Endodermal cell (in vitro differentiated cells): ENCODE measurements at regions not wholly inside any gene's neighbourhood (a gene's known extent, or its start where the extent isn't known, plus 50 kb on each side); places are given as distances from the start of the nearest gene placed in this dataset.
A peak's percentile ranks its signal among the peaks of the same experiment; 100 is the strongest.

Experiments used
- DNase-seq: peaks from one replicate; pipeline ENCODE4 v3.0.0-alpha.2; 2017
- H3K27ac ChIP-seq: 2 replicates; pipeline ENCODE4 v1.5.1; 2013; ENCODE audit warnings: mild to moderate bottlenecking, low read depth, low read length, moderate library complexity
- H3K27me3 ChIP-seq: 2 replicates; pipeline ENCODE4 v1.6.1; 2013; ENCODE audit warnings: mild to moderate bottlenecking, low read length, moderate library complexity; ENCODE audit not compliant: insufficient read depth, control insufficient read depth, poor library complexity, severe bottlenecking
- H3K36me3 ChIP-seq: 2 replicates; pipeline ENCODE4 v1.7.0; 2013; ENCODE audit warnings: mild to moderate bottlenecking, low read length, moderate library complexity; ENCODE audit not compliant: control insufficient read depth, insufficient read depth
- H3K4me1 ChIP-seq: one replicate; pipeline ENCODE4 v1.7.0; 2013; ENCODE audit warnings: low read length; ENCODE audit not compliant: control insufficient read depth, insufficient read depth
- H3K4me3 ChIP-seq: 2 replicates; pipeline ENCODE4 v1.5.1; 2013; ENCODE audit warnings: mild to moderate bottlenecking, low read length, moderate library complexity
- H3K9ac ChIP-seq: 2 replicates; pipeline ENCODE4 v1.6.1; 2013; ENCODE audit warnings: mild to moderate bottlenecking, low read length, moderate library complexity; ENCODE audit not compliant: poor library complexity, severe bottlenecking; ENCODE audit errors: extremely low read depth
- H3K9me3 ChIP-seq: 2 replicates; pipeline ENCODE4 v1.6.1; 2013; ENCODE audit warnings: mild to moderate bottlenecking, low read length, moderate library complexity; ENCODE audit not compliant: control insufficient read depth
- H3K27ac Mint-ChIP-seq: 2 replicates; pipeline ENCODE4 v1.8.0; 2020; ENCODE audit warnings: mixed read lengths
- H3K27me3 Mint-ChIP-seq: 2 replicates; pipeline ENCODE4 v1.8.0; 2021; ENCODE audit warnings: mild to moderate bottlenecking, mixed read lengths; ENCODE audit not compliant: insufficient read depth
- H3K36me3 Mint-ChIP-seq: 2 replicates; pipeline ENCODE4 v1.8.0; 2020; ENCODE audit warnings: low read depth, mixed read lengths
- H3K4me1 Mint-ChIP-seq: 2 replicates; pipeline ENCODE4 v1.8.0; 2020; ENCODE audit warnings: mixed read lengths
- H3K4me3 Mint-ChIP-seq: 2 replicates; pipeline ENCODE4 v1.8.0; 2020; ENCODE audit warnings: mild to moderate bottlenecking, moderate library complexity, mixed read lengths
- H3K9me3 Mint-ChIP-seq: 2 replicates; pipeline ENCODE4 v1.8.0; 2020; ENCODE audit warnings: mild to moderate bottlenecking, mixed read lengths
- CTCF ChIP-seq: fragments of 200-600 bp; sonication (generic); conservative IDR thresholded peaks from 2 replicates; pipeline ENCODE4 v1.5.0; 2021; ENCODE audit warnings: antibody characterized with exemption, mild to moderate bottlenecking
- WGBS, 2 experiments: methylation state at CpG; one replicate each; pipeline versions ENCODE4 v1.1.5 to v1.1.7; 2013; ENCODE audit warnings: missing lambda C conversion rate in 2 of 2, mixed read lengths in 1 of 2; ENCODE audit not compliant: insufficient coverage in 1 of 2, insufficient read length in 1 of 2; 5-methylcytosine and 5-hydroxymethylcytosine counted together

DNA sequence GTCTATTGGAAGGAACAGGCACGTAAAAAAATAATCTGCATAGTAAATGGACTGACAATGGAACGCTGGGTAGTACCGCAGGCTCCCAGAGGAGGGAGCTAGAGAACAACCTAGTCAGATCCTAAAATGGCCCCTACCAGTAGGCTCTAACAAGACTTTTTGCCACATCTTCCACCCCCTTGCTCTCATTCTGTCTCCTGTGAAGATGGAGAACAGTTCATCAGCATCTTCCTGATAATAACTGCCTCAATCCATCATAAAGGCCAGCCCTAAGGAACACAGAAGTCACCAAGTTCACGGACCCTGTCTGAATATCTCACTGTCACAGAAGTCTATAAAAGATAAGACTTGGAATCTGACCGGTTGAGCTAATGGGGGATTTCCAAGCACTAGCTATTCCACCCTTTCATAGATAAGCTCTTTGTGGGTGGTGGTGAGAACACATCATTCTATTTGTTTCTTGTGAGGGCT, 133.4 kb downstream of the SLC1A3 start:
- Histone ChIP-seq H3K4me3 (no peak overlapping the region), H3K36me3 (no peaks in the 10 kb centered on the region), H3K27me3 (peaks cover 46% of the 10 kb centered on the region), H3K9ac (no peak overlapping the region), H3K4me1 (no peaks in the 10 kb centered on the region), H3K9me3 (no peaks in the 10 kb centered on the region), H3K27ac (no peak overlapping the region)
- Mint-ChIP-seq H3K27ac (no peak overlapping the region), H3K36me3 (no peaks in the 10 kb centered on the region), H3K9me3 (no peaks in the 10 kb centered on the region), H3K4me1 (peaks cover 12% of the 10 kb centered on the region), H3K4me3 (no peak overlapping the region), H3K27me3 (peaks cover 20% of the 10 kb centered on the region)
- WGBS, 2 experiments = 38 to 48% methylated on average over 4 to 5 of the region's 5 CpGs
- DNase-seq = peak; percentile 95
- peak; percentile 93 for TF ChIP-seq CTCF

DNA sequence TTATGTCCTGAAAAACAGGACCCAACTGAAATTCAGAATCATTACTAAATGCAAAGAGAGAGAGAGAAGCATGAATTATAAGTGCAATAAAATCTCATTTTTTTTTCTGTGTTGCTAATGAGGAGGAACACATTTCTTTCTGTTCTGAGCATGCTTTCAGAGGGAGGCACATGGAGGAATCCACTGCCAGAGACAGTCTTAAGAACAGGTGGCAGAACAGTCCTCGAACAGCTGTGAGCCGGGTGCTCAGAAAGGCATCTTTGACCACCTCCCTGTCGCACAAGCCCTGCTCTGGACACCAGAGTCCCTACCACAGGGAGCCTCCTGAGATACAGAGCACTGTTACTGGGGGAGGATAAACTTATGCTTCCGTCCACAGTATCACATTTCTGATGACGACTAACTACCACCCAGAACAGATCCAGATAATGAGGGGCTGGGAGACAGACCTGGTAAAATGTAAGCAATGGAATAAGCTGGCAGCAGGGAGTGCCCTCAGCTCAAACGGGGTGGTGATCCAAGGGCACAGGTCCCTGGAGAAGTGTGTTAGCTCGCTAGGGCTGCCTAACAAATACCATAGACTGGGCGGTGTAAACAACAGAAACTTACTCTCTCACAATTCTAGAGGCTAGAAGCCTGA, 134.0 kb downstream of the SLC1A3 start:
- TF ChIP-seq CTCF = no peak
- Mint-ChIP-seq H3K27ac (no peak overlapping the region), H3K4me1 (peaks cover 12% of the 10 kb centered on the region), H3K9me3 (no peaks in the 10 kb centered on the region), H3K27me3 (peaks cover 15% of the 10 kb centered on the region), H3K4me3 (no peak overlapping the region), H3K36me3 (no peaks in the 10 kb centered on the region)
- Histone ChIP-seq H3K36me3 (no peaks in the 10 kb centered on the region), H3K9ac (no peak overlapping the region), H3K9me3 (no peaks in the 10 kb centered on the region), H3K4me1 (no peaks in the 10 kb centered on the region), H3K4me3 (no peak overlapping the region), H3K27me3 (peaks cover 46% of the 10 kb centered on the region), H3K27ac (no peak overlapping the region)
- DNase-seq = no peak
- WGBS, 2 experiments = 84 to 92% methylated on average over 5 to 8 of the region's 8 CpGs

GRCh38 chr5:36741128-36741527, 134.7 kb downstream of the SLC1A3 start:
- no peaks in the 10 kb centered on the region for H3K4me1 ChIP-seq
- TF ChIP-seq CTCF = no peak
- no peak overlapping the region for H3K27ac ChIP-seq
- H3K9ac ChIP-seq = no peak overlapping the region
- WGBS, 2 experiments = 91 to 95% methylated on average over 7 of the region's 7 CpGs
- Mint-ChIP-seq H3K4me3 (no peak overlapping the region), H3K27me3 (peaks cover 16% of the 10 kb centered on the region), H3K27ac (no peak overlapping the region), H3K4me1 (peaks cover 16% of the 10 kb centered on the region), H3K9me3 (no peaks in the 10 kb centered on the region), H3K36me3 (no peaks in the 10 kb centered on the region)
- no peaks in the 10 kb centered on the region for H3K36me3 ChIP-seq
- H3K9me3 ChIP-seq = no peaks in the 10 kb centered on the region
- H3K27me3 ChIP-seq = peaks cover 50% of the 10 kb centered on the region
- DNase-seq = no peak
- no peak overlapping the region for H3K4me3 ChIP-seq
